ENCODE measurements at regions not wholly inside any gene's neighbourhood (a gene's known extent, or its start where the extent isn't known, plus 50 kb on each side); places are given as distances from the start of the nearest gene placed in this dataset.

DNA sequence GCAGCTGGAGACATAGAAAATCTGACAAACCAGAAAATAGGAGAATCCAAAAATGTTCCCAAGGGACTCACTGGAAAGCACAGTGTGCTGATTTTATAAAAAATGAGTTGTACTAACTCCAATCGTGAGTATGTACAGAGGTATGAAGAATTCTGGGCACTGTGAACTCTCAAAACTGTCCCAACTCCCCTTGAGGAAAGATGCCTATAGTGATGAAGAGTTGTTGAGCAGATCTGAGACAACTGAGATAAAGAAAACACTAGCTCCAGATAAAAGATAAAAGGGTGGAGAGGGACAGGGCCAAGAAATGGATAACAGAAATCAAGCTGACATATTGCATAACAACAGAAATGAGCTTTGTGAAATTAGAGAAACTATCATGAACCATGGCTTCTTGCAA, 481.4 kb downstream of the MAFB start:
- TF ChIP-seq PRDM15 (CRISPR knock-in tag; IDR thresholded peaks at IDR 0.05) (no peak), JUN (CRISPR knock-in tag; IDR thresholded peaks at IDR 0.05) (no peak), NR1H2 (CRISPR knock-in tag; IDR thresholded peaks at IDR 0.05) (no peak), NR2C2 (CRISPR knock-in tag; IDR thresholded peaks at IDR 0.05) (no peak), FOXJ3 (CRISPR knock-in tag; IDR thresholded peaks at IDR 0.05; ENCODE audit: borderline replicate concordance) (no peak), NFYB (CRISPR knock-in tag; conservative IDR thresholded peaks at IDR 0.05; ENCODE audit: low read depth) (no peak)
- TF ChIP-seq, protein P1, sequence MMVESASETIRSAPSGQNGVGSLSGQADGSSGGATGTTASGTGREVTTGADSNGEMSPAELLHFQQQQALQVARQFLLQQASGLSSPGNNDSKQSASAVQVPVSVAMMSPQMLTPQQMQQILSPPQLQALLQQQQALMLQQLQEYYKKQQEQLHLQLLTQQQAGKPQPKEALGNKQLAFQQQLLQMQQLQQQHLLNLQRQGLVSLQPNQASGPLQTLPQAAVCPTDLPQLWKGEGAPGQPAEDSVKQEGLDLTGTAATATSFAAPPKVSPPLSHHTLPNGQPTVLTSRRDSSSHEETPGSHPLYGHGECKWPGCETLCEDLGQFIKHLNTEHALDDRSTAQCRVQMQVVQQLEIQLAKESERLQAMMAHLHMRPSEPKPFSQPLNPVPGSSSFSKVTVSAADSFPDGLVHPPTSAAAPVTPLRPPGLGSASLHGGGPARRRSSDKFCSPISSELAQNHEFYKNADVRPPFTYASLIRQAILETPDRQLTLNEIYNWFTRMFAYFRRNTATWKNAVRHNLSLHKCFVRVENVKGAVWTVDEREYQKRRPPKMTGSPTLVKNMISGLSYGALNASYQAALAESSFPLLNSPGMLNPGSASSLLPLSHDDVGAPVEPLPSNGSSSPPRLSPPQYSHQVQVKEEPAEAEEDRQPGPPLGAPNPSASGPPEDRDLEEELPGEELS (CRISPR knock-in tag; IDR thresholded peaks at IDR 0.05) = no peak

Measured in WTC11 (cell line).